ENCODE measurements at regions not wholly inside any gene's neighbourhood (a gene's known extent, or its start where the extent isn't known, plus 50 kb on each side); places are given as distances from the start of the nearest gene placed in this dataset.

DNA sequence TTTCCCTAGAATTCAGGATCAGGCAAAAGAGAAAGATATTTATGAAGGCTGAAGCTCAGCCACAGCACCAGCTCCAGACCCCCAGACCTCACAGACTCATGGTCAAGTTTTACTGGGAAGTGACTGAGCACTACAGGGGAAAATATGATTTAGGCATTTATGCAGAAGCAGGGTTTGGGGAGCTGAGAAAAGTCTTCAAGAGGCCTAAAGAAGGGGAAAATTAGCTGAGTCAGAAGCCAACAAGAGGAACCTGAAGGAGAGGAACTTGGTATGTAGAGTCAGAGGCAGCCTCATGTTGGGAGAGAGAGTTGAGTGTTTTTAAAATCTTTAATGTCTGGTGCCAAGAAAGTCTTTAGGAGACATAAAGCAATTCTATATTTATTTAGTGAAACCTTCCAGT, 63.0 kb downstream of the FOS start:
- no peak overlapping the region for H3K4me2 ChIP-seq (ENCODE audit: low read length)
- BruUV-seq (replicated peaks) = no TSS peak
- H3K9ac ChIP-seq (ENCODE audit: low read length) = no peak overlapping the region
- ChIA-PET POLR2A (no interaction called here), RAD21 (ENCODE audit: low non-redundant PET in 1 of 2, low total read pairs in 2 of 2, uncharacterized antibody in 2 of 2, unreplicated experiment in 2 of 2) (no interaction called here), CTCF (no interaction called here)
- no peaks in the 10 kb centered on the region for H4K20me1 ChIP-seq (ENCODE audit: insufficient read depth)
- no peaks in the 10 kb centered on the region for H3K9me2 ChIP-seq (ENCODE audit: insufficient read depth)
- ATAC-seq (no peak), DNase-seq (ENCODE audit: low read depth, low spot score) (no peak)
- H2AFZ ChIP-seq (ENCODE audit: low read depth, low read length, poor library complexity, severe bottlenecking) = no peak overlapping the region
- intact Hi-C loops (cut with micrococcal nuclease) = no loop called here
- H3K79me2 ChIP-seq (ENCODE audit: insufficient read depth, low read length) = no peaks in the 10 kb centered on the region
- no peak for TF ChIP-seq POLR2A (IDR thresholded peaks at IDR 0.05; ENCODE audit: borderline replicate concordance, extremely low read depth, insufficient read depth, insufficient read length)
- no peak for TF ChIP-seq SIN3A (IDR thresholded peaks at IDR 0.05; ENCODE audit: low read depth)
- TF ChIP-seq ZFX (IDR thresholded peaks at IDR 0.05) = no peak
- TF ChIP-seq, protein P1, sequence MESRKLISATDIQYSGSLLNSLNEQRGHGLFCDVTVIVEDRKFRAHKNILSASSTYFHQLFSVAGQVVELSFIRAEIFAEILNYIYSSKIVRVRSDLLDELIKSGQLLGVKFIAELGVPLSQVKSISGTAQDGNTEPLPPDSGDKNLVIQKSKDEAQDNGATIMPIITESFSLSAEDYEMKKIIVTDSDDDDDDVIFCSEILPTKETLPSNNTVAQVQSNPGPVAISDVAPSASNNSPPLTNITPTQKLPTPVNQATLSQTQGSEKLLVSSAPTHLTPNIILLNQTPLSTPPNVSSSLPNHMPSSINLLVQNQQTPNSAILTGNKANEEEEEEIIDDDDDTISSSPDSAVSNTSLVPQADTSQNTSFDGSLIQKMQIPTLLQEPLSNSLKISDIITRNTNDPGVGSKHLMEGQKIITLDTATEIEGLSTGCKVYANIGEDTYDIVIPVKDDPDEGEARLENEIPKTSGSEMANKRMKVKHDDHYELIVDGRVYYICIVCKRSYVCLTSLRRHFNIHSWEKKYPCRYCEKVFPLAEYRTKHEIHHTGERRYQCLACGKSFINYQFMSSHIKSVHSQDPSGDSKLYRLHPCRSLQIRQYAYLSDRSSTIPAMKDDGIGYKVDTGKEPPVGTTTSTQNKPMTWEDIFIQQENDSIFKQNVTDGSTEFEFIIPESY (IDR thresholded peaks at IDR 0.05; ENCODE audit: extremely low read depth, insufficient replicate concordance, low read length) = no peak
- TF ChIP-seq, protein P2, sequence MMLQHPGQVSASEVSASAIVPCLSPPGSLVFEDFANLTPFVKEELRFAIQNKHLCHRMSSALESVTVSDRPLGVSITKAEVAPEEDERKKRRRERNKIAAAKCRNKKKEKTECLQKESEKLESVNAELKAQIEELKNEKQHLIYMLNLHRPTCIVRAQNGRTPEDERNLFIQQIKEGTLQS (IDR thresholded peaks at IDR 0.05) = no peak
- no peaks in the 10 kb centered on the region for H3K36me3 ChIP-seq (ENCODE audit: control insufficient read depth in 1 of 2, insufficient read depth in 2 of 2, low read length in 2 of 2)
- H3K4me1 ChIP-seq (ENCODE audit: control insufficient read depth in 1 of 2, insufficient read depth in 2 of 2, low read length in 2 of 2) = no peaks in the 10 kb centered on the region
- H3K9me3 ChIP-seq (ENCODE audit: control insufficient read depth in 1 of 2, insufficient read depth in 1 of 2, low read depth in 1 of 2, low read length in 2 of 2) = no peaks in the 10 kb centered on the region
- peaks cover 13% of the 10 kb centered on the region; the same call in 1 of the 2 replicates for H3K27me3 ChIP-seq (ENCODE audit: insufficient read depth, low read length)
- no peak overlapping the region for H3K4me3 ChIP-seq (replicated peaks in 1 of 2; ENCODE audit: low read depth in 1 of 2, low read length in 2 of 2)
- no peak overlapping the region for H3K27ac ChIP-seq (ENCODE audit: low read depth, low read length)

DNA sequence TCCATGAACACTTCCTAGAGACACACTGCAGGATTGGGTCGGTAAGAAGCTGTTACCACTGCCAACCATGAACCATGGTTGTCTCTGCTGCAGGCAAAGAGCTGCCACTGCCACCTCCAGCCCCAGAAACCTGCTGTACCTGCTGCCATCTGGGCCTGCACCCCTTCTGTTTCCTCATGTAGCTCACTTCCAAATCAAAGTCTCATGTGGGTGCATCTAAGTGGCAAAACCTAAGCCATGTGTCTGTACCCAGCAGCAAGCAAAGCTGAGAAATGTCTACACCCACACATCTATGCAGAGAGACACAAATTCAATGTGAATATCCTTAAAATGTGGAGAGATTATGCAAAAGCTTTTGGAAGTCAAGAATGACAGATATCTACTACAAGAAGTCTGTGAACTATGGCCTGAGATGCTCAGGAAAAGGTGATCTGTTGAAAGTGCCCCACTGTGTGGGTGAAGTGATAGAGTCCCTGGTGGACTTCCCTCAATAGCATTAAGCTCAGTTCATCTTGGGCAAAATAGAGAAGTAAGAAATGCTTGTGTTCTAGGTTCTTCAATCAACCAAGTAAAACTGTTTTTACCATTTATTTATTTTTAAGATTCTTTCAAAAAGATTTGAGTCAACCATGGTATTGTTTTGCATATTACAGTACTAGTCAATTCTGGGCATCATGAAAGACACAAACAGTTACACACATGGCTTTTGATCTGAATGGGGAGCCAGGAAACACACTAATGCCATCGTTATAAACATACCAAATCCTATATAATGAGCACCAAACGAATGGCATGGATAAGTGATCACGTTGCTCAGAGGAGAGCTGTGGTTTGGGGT, 64.4 kb downstream of the FOS start:
- Histone ChIP-seq H3K27me3 (ENCODE audit: insufficient read depth, low read length) (peaks cover 13% of the 10 kb centered on the region; the same call in 1 of the 2 replicates), H3K9me3 (ENCODE audit: control insufficient read depth in 1 of 2, insufficient read depth in 1 of 2, low read depth in 1 of 2, low read length in 2 of 2) (no peaks in the 10 kb centered on the region), H3K79me2 (ENCODE audit: insufficient read depth, low read length) (no peaks in the 10 kb centered on the region), H3K9ac (ENCODE audit: low read length) (no peak overlapping the region), H3K4me3 (replicated peaks in 1 of 2; ENCODE audit: low read depth in 1 of 2, low read length in 2 of 2) (no peak overlapping the region), H3K4me2 (ENCODE audit: low read length) (no peak overlapping the region), H2AFZ (ENCODE audit: low read depth, low read length, poor library complexity, severe bottlenecking) (no peak overlapping the region), H3K4me1 (ENCODE audit: control insufficient read depth in 1 of 2, insufficient read depth in 2 of 2, low read length in 2 of 2) (no peaks in the 10 kb centered on the region), H4K20me1 (ENCODE audit: insufficient read depth) (no peaks in the 10 kb centered on the region), H3K36me3 (ENCODE audit: control insufficient read depth in 1 of 2, insufficient read depth in 2 of 2, low read length in 2 of 2) (no peaks in the 10 kb centered on the region), H3K27ac (ENCODE audit: low read depth, low read length) (no peak overlapping the region), H3K9me2 (ENCODE audit: insufficient read depth) (no peaks in the 10 kb centered on the region)
- BruUV-seq (replicated peaks) = no TSS peak
- CTCF ChIA-PET = no interaction called here
- POLR2A ChIA-PET = no interaction called here
- RAD21 ChIA-PET (ENCODE audit: low non-redundant PET in 1 of 2, low total read pairs in 2 of 2, uncharacterized antibody in 2 of 2, unreplicated experiment in 2 of 2) = no interaction called here
- no peak for ATAC-seq
- no peak for DNase-seq (ENCODE audit: low read depth, low spot score)
- intact Hi-C loops (cut with micrococcal nuclease) = no loop called here
- TF ChIP-seq SP1 (IDR thresholded peaks at IDR 0.05; ENCODE audit: low read depth) (no peak), CEBPB (IDR thresholded peaks at IDR 0.05; ENCODE audit: low read depth) (no peak), EGR1 (IDR thresholded peaks at IDR 0.05; ENCODE audit: low read depth) (no peak), EZH2 (IDR thresholded peaks at IDR 0.05) (no peak), ELF1 (IDR thresholded peaks at IDR 0.05; ENCODE audit: borderline replicate concordance, low read depth) (no peak), RAD21 (IDR thresholded peaks at IDR 0.05; ENCODE audit: low read depth) (no peak), SIN3A (IDR thresholded peaks at IDR 0.05; ENCODE audit: low read depth) (no peak), CBX3 (IDR thresholded peaks at IDR 0.05; ENCODE audit: low read depth) (no peak), ZFX (IDR thresholded peaks at IDR 0.05) (no peak), POLR2AphosphoS5 (IDR thresholded peaks at IDR 0.05; ENCODE audit: low read depth, low read length) (no peak)
- TF ChIP-seq, protein P3, sequence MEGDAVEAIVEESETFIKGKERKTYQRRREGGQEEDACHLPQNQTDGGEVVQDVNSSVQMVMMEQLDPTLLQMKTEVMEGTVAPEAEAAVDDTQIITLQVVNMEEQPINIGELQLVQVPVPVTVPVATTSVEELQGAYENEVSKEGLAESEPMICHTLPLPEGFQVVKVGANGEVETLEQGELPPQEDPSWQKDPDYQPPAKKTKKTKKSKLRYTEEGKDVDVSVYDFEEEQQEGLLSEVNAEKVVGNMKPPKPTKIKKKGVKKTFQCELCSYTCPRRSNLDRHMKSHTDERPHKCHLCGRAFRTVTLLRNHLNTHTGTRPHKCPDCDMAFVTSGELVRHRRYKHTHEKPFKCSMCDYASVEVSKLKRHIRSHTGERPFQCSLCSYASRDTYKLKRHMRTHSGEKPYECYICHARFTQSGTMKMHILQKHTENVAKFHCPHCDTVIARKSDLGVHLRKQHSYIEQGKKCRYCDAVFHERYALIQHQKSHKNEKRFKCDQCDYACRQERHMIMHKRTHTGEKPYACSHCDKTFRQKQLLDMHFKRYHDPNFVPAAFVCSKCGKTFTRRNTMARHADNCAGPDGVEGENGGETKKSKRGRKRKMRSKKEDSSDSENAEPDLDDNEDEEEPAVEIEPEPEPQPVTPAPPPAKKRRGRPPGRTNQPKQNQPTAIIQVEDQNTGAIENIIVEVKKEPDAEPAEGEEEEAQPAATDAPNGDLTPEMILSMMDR (IDR thresholded peaks at IDR 0.05 in 2 of 3, conservative IDR thresholded peaks at IDR 0.05 in 1 of 3; ENCODE audit: borderline replicate concordance in 1 of 3, insufficient read depth in 1 of 3, low read depth in 2 of 3, low read length in 2 of 3) = no peak

Measured in HCT116 (cell line).